Smooth muscle cell (in vitro differentiated cells): ENCODE measurements at regions not wholly inside any gene's neighbourhood (a gene's known extent, or its start where the extent isn't known, plus 50 kb on each side); places are given as distances from the start of the nearest gene placed in this dataset.

Experiments used
- DNase-seq: peaks from one replicate; lab custom pipeline; 2025; ENCODE audit not compliant: unreplicated experiment; lab: John Stamatoyannopoulos, UW
- H2AFZ ChIP-seq: fragments of 200-600 bp; sonication (generic); 2 replicates; pipeline ENCODE4 v1.6.0; 2016; ENCODE audit warnings: antibody characterized with exemption, low read depth, mild to moderate bottlenecking
- H3F3A ChIP-seq: fragments of 200-600 bp; sonication (generic); 2 replicates; pipeline ENCODE4 v1.6.0; 2017; ENCODE audit warnings: antibody characterized with exemption, low read depth
- H3K27ac ChIP-seq: fragments of 200-600 bp; sonication (generic); 2 replicates; pipeline ENCODE4 v1.5.1; 2016; ENCODE audit warnings: low read depth, mild to moderate bottlenecking
- H3K27me3 ChIP-seq: fragments of 200-600 bp; sonication (generic); 2 replicates; pipeline ENCODE4 v1.6.1; 2016; ENCODE audit warnings: low read depth, mild to moderate bottlenecking
- H3K36me3 ChIP-seq: fragments of 200-600 bp; sonication (generic); 2 replicates; pipeline ENCODE4 v1.5.1; 2016; ENCODE audit warnings: low read depth
- H3K4me1 ChIP-seq: fragments of 200-600 bp; sonication (generic); 2 replicates; pipeline ENCODE4 v1.5.1; 2016; ENCODE audit warnings: low read depth
- H3K4me2 ChIP-seq: fragments of 200-600 bp; sonication (generic); 2 replicates; pipeline ENCODE4 v1.6.0; 2016; ENCODE audit warnings: mild to moderate bottlenecking
- H3K4me3 ChIP-seq: fragments of 200-600 bp; sonication (generic); 2 replicates; pipeline ENCODE4 v1.5.1; 2016; ENCODE audit warnings: mild to moderate bottlenecking
- H3K79me2 ChIP-seq: fragments of 200-600 bp; sonication (generic); 2 replicates; pipeline ENCODE4 v1.6.0; 2016; ENCODE audit warnings: low read depth, mild to moderate bottlenecking
- H3K9ac ChIP-seq: fragments of 200-600 bp; sonication (generic); 2 replicates; pipeline ENCODE4 v1.6.0; 2016; ENCODE audit warnings: low read depth
- H3K9me3 ChIP-seq: fragments of 200-600 bp; sonication (generic); replicated peaks from 2 replicates; pipeline ENCODE4 v1.5.1; 2016; ENCODE audit warnings: low read depth
- H4K20me1 ChIP-seq: fragments of 200-600 bp; sonication (generic); 2 replicates; pipeline ENCODE4 v1.6.0; 2016; ENCODE audit warnings: low read depth
- CTCF ChIP-seq: fragments of 200-600 bp; sonication (generic); IDR thresholded peaks from 2 replicates; pipeline ENCODE4 v1.5.1; 2017; ENCODE audit warnings: borderline replicate concordance, mild to moderate bottlenecking, antibody characterized with exemption; ENCODE audit not compliant: insufficient read depth, poor library complexity, severe bottlenecking
- WGBS: methylation state at CpG from one replicate; pipeline ENCODE4 v1.1.7; 2016; ENCODE audit warnings: low lambda C conversion rate; 5-methylcytosine and 5-hydroxymethylcytosine counted together

DNA sequence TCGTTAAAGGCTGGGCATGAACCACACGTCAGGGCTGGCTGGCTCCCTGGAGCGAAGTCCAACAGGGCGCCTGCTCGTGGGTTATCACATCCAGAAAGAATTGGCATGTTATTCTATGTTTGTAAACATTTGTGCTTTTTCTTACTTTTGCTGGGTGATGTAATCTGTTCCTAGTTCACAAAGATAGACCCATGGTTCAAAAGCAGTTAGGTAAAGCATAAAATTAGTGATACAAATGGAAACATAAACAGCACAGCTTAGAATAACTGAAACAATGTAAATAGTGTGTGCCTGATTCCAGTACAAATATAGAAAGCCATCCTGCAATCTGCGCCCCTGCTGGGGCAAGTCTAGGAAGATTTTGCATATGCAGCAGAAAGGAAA, 184.0 kb upstream of the C1orf174 start:
- 87% methylated on average over 6 of the region's 6 CpGs for WGBS
- Histone ChIP-seq H3K27me3 (no peaks in the 10 kb centered on the region), H3K27ac (no peak overlapping the region), H3K9ac (no peak overlapping the region), H3K4me3 (no peak overlapping the region), H4K20me1 (no peaks in the 10 kb centered on the region), H3K4me2 (no peak overlapping the region), H3F3A (no peaks in the 10 kb centered on the region), H2AFZ (no peak overlapping the region), H3K36me3 (no peaks in the 10 kb centered on the region), H3K9me3 (no peaks in the 10 kb centered on the region), H3K4me1 (no peaks in the 10 kb centered on the region), H3K79me2 (no peaks in the 10 kb centered on the region)
- TF ChIP-seq CTCF = no peak
- no peak for DNase-seq

GRCh38 chr1:4084446-4084845, 184.4 kb upstream of the C1orf174 start:
- Histone ChIP-seq H3K79me2 (no peaks in the 10 kb centered on the region), H3K36me3 (no peaks in the 10 kb centered on the region)

GRCh38 chr1:4084896-4085295, 184.8 kb upstream of the C1orf174 start:
- DNase-seq = no peak
- no peaks in the 10 kb centered on the region for H3F3A ChIP-seq
- no peaks in the 10 kb centered on the region for H3K27me3 ChIP-seq
- no peak overlapping the region for H2AFZ ChIP-seq
- H3K36me3 ChIP-seq = no peaks in the 10 kb centered on the region
- WGBS = 91% methylated on average over 6 of the region's 6 CpGs
- H3K27ac ChIP-seq = no peak overlapping the region
- H3K9me3 ChIP-seq = no peaks in the 10 kb centered on the region
- H4K20me1 ChIP-seq = no peaks in the 10 kb centered on the region
- no peaks in the 10 kb centered on the region for H3K4me1 ChIP-seq
- no peak for TF ChIP-seq CTCF
- no peak overlapping the region for H3K9ac ChIP-seq
- H3K4me3 ChIP-seq = no peak overlapping the region
- H3K4me2 ChIP-seq = no peak overlapping the region
- no peaks in the 10 kb centered on the region for H3K79me2 ChIP-seq

More at GRCh38 chr1:4084446-4084845, 184.4 kb upstream of the C1orf174 start:
- Histone ChIP-seq H4K20me1 (no peaks in the 10 kb centered on the region), H3K27ac (no peak overlapping the region), H3K27me3 (no peaks in the 10 kb centered on the region), H3K4me1 (no peaks in the 10 kb centered on the region), H3F3A (no peaks in the 10 kb centered on the region), H2AFZ (no peak overlapping the region), H3K9ac (no peak overlapping the region), H3K4me2 (no peak overlapping the region), H3K4me3 (no peak overlapping the region), H3K9me3 (no peaks in the 10 kb centered on the region)
- 94% methylated on average over 6 of the region's 6 CpGs for WGBS
- TF ChIP-seq CTCF = no peak
- no peak for DNase-seq

DNA sequence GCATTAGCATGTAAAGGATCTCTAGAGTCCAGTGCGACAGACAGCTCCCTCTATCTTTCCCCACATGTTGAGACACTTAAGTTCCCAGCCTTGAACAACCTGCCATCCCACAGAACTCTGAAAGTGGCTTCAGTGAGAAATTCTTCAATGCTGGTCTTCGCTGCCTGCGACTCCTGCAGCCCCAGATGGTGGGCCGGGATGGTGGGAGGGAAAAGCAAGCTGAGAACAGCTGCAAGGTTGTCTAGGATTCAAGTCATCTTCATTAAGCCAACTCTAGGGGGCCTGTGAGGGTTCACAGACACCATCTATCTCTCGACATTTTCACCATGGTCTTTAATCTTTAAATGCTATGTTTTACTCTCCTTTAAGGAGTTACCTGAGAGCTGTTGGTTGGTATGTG, 185.5 kb upstream of the C1orf174 start:
- Histone ChIP-seq H4K20me1 (no peaks in the 10 kb centered on the region), H3K4me3 (no peak overlapping the region), H3K4me1 (no peaks in the 10 kb centered on the region), H3K4me2 (no peak overlapping the region), H3K9me3 (no peaks in the 10 kb centered on the region), H3K27me3 (no peaks in the 10 kb centered on the region), H2AFZ (no peak overlapping the region), H3K79me2 (no peaks in the 10 kb centered on the region), H3F3A (no peaks in the 10 kb centered on the region), H3K27ac (no peak overlapping the region), H3K9ac (no peak overlapping the region), H3K36me3 (no peaks in the 10 kb centered on the region)
- 87% methylated on average over 5 of the region's 5 CpGs for WGBS
- no peak for TF ChIP-seq CTCF
- DNase-seq = no peak
